Right forelimb (tissue), 1 donor: ENCODE measurements at regions not wholly inside any gene's neighbourhood (a gene's known extent, or its start where the extent isn't known, plus 50 kb on each side); places are given as distances from the start of the nearest gene placed in this dataset.
"Not testable (repeated sequence)": the region's sequence is repeated elsewhere in the genome, so short reads cannot be mapped to it uniquely, and the experiment has no call there.

Experiments
- DNase-seq: peaks from one replicate; pipeline ENCODE4 v3.0.0-alpha.2; 2018

DNA sequence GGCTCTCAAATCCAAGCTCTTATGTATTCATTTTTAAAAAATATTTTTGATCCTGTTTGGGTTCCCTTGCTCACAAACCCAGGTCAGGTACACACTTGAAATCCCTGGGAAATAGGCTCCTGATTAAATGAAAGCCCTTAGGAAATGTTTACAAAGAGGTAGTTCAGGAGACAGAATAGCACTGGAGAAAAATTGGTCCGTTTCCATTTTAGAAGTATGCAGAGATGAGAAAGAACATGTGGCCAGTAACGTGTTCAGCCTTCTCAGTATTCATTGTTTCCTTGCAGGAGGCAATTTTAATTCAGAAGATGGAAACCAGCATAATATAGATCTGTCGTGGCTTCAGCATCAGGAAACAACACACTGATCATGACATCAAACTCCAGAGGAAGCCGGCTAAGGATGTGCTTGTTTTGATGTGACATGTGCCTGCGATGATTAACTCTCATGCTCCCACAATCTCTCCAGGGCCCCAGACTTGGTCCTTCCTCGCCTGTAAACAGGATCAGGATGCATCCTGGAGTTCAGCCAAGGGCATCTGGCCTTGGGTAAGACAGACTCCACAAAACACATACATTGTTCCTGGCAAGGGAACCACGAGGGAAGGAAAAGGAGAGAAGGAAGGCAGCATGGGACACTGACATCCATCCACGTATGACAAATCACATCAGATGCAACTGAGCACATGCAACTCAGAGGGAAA, 350.5 kb upstream of the THBS1 start:
- DNase-seq, result no peak

DNA sequence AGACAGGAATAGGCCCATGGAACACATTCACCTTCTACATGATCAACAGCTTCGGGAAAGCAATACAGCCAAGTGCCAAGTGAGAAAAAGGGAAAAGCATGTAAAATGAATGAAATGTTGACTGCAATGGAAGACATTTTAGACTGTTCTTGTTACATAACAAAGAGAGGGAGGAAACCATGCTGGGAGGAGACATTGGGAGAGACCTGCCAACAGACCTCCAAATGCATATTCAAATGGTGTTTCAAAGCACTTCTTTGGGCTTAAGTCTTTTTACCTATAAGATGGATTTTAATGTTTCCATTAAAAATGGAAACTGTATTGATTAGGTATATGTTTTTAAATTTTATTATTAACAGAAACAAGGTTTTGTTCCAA, 350.0 kb upstream of the THBS1 start:
- no peak for DNase-seq

- no peak for DNase-seq
Observed at GRCh38 chr15:39232512-39232911, 348.4 kb upstream of the THBS1 start.

DNA sequence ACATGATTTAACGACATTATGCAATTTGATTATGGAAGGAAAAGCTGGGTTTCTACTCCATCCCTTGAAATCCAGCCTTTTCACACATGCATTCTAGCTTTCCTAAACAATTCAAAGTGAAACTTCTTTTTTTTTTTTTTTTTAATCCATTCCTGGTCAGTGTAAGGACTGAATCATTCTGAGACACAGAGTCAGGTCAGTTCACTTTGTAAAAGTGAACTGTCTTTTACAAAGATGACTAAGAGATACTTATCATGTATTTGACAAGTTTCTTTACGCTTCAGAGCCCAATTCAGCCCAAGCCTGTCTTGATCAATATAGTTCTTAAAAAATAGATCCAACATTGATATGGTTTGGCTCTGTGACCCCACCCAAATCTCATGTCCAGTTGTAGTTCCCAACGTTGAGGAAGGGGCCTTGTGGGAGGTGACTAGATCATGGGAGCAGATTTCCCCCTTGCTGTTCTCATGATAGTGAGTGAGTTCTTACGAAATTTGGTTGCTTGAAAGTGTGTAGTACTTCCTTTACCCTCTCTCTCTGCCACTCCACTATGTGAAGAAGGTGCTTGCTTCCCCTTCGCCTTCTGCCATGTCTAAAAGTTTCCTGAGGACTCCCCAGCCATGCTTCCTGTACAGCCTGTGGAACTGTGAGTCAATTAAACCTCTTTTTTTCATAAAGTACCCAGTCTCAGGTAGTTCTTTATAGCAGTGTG, 345.6 kb upstream of the THBS1 start:
- no peak for DNase-seq

DNA sequence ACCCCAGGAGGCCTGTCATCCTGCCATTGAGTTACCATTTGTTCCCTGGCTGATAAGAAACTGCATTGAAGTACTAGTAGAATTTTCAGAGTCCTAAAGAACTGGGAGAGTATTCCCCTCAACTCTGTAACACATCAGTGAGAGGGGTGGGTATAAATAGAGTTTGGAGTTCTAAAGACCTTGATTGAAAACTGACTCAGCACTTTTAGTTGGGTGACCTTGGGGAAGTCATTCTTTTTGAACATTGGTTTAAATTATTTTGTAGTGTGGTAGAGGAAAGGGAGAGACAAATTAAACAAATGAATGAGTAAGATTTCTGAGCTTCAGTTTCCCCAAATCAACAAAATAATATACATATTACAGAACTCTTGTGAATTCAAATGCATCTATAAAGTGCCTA, 344.5 kb upstream of the THBS1 start:
- DNase-seq, result no peak

- DNase-seq, result no peak
Observed at GRCh38 chr15:39238443-39238842, 342.4 kb upstream of the THBS1 start.

- no peak for DNase-seq
Observed at GRCh38 chr15:39239562-39239961, 341.3 kb upstream of the THBS1 start.

DNA sequence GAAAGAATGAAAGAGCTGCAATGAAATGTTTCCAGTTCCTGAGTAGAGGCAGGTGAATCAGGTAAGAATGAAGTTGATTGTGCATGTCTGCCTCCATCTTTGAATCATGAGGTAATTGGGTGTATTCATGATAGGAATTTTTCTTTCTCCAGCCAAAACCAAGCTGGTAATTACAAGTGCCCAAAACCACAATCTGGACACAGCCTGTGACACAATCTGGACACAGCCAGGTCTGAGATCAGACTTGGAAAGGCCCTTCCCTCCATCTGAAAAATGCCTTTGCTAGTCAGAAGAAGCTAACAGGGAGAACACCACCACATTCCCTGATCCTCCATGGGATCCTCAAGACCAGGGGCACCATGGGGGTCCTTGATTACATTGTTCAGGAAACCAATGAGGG, 338.5 kb upstream of the THBS1 start:
- no peak for DNase-seq

- DNase-seq, result no peak
Observed at GRCh38 chr15:39243396-39243795, 337.5 kb upstream of the THBS1 start.

GRCh38 chr15:39244776-39245175, 336.1 kb upstream of the THBS1 start:
- DNase-seq, result no peak

GRCh38 chr15:39246523-39246922, 334.4 kb upstream of the THBS1 start:
- no peak for DNase-seq

DNA sequence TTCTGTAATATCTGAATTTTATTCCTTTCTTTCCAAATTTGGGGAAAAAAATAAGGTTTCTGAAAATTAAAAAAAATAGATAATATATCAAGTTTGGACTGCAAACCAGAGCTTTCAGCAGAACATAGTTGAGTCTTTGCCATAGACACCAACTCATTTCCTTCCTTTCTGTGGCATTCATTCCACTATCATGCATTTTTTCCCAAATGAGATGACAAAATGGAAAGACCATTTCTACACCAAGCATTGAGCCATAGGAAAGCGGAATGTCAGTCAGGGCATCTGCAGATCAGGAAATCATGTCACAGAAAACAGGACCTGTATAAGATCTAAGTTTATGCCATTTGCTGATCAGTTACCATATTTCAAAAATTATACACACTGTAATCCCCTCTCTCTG, 333.3 kb upstream of the THBS1 start:
- DNase-seq, result no peak

DNA sequence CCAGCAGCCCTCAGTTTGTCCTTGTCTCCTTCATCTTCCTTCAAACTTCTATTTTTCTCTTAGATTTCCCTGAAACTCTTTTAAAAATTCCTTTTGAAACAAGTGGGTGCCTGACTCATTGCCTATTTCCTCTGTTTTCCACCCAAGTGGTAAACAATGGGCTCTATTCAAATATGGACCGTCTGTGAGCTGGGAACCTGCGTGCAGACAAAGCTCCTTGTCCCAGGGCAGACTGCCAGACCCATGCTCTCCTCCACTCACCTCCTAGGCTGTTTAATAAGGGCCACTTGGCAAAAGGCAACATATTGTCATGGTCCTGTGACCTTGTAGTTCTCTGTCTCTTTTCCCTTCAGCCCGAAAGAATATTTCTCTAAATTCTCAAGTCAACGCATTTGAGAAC, 332.7 kb upstream of the THBS1 start:
- DNase-seq, result no peak

DNA sequence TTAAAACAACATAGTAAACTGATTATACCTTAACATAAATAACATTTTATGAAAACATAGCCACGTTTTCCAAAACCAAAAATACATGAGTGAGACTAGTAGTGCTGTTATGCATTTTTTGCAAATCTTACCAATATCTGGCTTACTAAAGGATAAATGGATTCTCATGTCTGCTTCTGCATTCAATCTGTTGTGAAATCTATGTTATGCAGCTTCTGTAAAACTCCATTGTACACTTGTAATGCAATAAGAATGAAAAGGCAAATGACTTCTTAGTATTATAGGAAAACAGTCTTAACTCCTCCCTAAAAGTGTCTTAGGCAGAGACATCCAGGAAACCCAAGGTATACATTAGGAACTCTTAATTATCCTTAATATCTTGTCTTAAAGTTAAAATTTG, 330.9 kb upstream of the THBS1 start:
- DNase-seq, result no peak

DNA sequence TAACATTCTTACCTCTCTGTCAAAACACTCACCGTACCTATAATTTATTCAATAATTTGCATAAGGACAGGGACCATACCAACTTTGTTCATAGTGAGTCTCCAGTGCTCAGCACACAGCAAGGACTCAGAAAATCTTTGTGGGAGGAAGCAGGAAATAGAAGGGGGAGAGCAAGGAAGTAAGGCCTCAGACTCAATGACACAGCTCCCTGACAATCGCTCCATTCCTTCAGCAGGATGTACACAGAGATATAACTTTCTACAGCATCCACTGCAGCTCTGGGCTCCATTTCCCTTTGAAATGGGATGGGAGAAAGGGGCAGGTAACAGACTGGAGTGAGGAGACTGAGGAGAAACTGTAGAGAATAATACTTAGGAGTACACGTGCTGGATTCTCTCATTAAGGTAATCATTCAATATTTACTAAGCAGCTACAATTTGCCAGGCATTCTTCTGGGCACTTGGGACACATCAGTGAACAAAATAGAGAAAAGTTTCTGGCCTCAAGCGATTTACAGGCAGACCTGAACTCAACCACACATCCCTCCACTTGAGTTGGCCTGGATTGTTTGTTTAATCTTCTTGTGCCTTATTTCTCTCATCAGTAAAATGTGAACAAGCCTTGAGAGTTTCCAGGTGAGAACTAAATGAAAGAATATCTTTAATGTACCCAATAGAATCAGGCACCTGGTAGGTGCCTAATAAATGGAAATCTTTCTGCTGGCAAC, 330.3 kb upstream of the THBS1 start:
- no peak for DNase-seq

- no peak for DNase-seq
Observed at GRCh38 chr15:39251413-39252133, 329.3 kb upstream of the THBS1 start.

DNA sequence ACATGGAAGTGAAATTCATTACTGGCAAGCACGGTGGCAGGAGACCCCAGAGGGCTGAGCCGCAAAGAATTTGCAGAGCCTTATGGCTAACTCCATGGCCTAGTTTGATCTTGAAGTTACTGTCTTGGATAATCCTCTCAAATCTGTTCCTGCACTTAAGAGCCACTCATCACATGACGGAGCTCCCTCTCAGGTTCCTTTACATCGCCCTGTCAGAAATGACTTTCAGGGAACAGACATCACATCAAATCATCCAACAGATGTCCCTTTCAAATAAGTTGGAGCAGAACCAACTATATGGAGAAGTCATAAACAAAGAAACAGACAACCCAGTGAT, 328.8 kb upstream of the THBS1 start:
- DNase-seq, result no peak

- no peak for DNase-seq
Observed at GRCh38 chr15:39253552-39253951, 327.3 kb upstream of the THBS1 start.

GRCh38 chr15:39254181-39254580, 326.7 kb upstream of the THBS1 start:
- DNase-seq, result no peak

- DNase-seq, result no peak
Observed at GRCh38 chr15:39255760-39256159, 325.1 kb upstream of the THBS1 start.

DNA sequence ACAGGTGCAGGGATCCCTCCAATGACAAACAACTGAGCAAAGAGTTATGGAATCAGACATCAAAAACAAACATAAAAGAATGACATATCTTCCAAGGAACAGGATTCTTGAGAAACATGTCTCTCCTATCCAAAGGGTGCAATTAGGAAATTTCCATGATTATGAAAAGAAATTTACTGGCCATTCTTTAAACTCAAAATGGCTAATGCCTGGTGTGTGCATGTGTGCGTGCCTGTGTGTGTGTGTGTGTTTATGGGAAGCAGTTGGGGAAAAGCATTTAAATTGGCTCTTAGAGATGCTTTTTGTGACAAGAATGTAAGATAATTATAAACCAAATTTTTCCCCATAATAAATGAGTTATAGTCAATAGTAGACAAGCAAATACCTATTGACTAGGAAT, 320.5 kb upstream of the THBS1 start:
- DNase-seq, result no peak

DNA sequence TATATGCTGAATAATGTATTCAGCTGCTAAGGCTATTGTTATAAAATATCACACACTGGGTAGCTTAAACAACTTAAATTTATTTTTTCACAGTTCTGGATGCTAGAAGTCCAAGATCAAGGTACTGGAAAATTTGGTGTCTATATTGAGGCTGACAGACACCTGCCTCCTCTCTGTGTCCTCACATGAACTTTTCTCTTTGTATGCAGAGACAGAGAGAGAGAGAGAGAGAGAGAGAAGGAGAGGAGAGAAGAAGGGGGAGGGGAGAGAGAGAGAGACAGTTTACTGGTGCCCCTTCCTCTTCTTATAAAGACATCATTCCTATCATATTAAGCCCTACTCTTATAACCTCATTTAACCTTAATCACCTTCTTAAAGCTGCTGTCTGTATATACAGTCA, 320.1 kb upstream of the THBS1 start:
- no peak for DNase-seq

DNA sequence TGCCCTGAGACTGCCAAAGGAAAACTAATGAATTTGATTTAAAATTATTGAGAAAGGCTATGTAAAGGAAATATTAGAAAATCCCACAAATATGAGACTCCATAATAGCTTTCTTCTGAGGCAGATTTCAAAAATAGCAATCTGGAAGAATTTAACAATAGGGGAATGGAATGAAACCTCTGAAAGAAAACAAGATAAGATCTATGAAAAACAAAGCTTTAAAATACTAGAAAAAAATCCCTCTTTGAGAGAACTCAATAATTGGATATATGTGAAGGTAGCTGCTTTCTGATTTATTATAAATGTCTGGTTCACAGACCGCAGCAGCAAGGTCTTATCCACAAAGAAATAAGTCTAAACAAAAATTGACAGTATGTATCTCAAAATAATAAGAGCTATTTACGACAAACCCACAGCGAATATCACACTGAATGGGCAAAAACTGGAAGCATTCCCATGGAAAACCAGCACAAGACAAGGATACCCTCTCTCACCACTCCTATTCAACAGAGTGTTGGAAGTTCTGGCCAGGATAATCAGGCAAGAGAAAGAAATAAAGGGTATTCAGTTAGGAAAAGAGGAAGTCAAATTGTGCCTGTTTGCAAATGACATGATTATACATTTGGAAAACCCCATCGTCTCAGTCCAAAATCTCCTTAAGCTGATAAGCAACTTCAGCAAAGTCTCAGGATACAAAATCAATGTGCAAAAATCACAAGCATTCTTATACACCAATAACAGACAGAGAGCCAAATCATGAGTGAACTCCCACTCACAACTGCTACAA, 319.3 kb upstream of the THBS1 start:
- DNase-seq, result not testable (repeated sequence)
